HG03575 (cell line): ENCODE measurements at regions not wholly inside any gene's neighbourhood (a gene's known extent, or its start where the extent isn't known, plus 50 kb on each side); places are given as distances from the start of the nearest gene placed in this dataset.

Source experiments
- ATAC-seq: cut with Tn5 transposase; IDR thresholded peaks from one replicate; pipeline ENCODE4 v1.9.1; 2021; ENCODE audit not compliant: unreplicated experiment, insufficient number of reproducible peaks, low FRiP score; ENCODE audit errors: extremely low read depth

DNA sequence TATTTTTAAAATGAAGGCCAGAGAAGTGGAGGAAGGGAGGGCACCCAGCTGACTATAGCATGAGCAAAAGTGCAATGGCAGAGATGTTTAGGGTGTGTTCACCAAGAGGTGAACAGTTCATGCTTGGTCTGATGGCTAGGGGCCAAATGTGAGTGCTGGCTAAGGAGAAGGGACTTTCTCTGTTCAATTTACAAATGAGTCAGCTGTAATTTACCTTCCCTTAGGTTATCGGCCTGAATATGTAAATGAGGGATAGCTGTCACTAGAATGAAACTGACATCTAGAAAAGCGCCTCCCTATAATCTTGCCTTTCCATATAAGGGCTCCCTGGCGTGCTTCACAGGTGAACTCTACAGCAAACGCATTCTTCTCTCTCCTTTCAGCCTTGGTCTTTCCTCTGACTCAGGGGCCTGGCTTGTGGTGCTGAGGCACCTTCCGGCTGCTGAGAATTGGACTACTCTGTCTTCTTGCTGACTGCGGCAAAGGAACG lies 114.7 kb upstream of the BACH2 start:
- ATAC-seq: peak; percentile 91

DNA sequence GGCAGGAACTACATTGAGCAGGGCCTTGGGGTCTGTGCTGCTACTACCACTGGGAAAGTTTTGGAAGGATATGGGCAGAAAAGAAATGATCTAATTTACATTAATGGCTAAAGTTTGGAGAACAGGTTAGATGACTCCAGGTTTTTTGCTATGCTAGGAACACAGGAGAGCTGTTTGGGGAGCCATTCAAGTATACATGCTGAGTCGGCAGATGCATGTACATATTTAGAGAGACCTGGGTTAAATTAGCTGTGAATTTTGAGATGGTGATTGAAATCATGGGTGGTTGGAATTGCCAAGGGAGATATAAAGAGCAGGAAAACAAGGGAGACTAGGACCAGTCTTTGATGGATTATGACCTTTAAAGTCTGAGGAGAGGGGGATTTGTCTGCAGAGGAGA lies 113.1 kb upstream of the BACH2 start:
- ATAC-seq: no peak

DNA sequence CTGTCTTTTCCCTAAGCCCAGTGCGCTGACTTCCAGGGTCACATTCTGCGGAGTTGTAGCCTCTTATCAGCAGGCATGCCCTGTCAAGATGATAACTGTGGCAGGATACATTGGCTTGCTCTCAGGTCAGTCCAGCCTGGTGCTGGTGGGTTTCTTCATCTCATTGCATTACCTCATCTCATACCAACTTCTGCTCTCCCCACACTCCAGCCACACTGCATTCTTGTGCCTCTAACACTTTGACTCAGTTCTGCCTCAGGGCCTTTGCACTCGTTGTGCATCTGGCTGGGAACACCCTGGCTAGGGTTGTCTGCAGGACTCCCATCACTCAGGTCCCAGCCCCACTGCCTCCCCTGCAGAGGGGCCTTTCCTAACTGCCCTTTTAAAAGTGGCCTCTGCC lies 110.3 kb upstream of the BACH2 start:
- ATAC-seq: no peak

DNA sequence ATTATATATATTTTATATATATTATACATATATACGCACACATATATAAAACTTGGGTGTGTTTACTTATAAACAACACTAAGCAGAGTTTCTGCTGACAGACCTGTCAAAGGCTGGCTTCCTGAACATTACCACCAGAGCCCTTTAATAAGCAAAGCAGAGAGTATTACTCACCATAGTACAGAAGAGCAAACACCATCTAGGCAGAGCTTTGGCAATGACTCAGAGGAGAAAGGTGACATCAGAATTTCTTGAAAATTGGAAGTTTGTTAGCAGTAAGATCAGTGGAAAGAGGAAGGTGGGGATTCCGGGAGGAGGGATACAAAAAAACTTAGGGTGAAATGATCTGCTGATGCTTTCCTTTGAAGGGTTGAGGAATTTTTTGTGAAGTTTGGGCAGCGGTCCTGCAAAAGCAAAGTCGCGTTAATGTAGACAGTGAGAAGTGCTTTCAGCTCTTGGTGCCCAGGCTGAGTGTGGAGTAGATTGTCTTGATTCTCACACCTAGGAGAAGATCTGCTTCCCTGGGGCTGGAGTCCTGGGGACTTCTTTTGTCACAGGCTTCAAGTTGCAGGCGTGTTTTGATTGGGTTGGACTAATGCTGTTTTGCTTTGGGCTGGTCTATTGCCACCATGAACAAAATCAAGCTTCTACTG lies 109.6 kb upstream of the BACH2 start:
- ATAC-seq: no peak

DNA sequence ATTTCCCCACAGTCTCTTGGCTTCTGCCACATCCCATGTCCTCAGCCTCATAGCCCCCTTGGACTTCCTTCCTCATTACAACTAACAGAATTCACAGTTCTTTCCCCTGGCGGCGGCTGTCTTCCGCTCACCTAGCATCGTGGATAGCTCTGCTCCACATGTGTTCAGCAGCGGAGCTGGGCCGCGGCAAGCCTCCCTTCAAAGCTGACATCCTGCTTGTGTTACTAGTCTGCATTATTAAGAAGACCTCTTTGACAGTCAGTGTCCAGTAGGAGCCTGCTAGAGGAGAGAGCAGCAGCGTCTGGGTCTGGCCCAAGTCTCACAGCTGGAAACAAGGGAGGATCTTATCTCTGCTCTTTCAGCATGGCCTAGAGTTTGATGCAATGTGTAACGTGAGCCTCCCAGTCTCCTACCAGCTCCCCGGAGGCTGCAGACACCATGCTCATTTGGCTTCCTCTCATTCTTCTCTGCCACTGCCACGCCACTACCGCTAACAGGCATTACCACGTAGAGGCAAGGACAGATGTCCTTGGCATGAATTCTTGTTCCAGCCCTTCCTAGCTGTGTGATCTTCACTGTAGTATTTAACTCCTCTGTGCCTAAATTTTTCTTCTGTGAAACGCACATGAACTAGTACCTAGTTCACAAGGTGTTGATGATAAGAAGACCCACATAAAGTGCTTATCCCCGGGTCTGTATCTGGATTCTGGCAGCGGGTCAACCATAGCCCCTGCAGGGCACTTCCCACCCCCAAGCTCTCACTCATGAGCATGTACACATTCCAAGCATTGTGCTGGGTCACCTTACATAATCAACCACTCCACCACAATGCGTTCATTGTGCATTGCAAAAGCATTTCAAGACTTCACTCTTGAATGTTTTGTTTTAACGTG lies 107.1 kb upstream of the BACH2 start:
- ATAC-seq: no peak

DNA sequence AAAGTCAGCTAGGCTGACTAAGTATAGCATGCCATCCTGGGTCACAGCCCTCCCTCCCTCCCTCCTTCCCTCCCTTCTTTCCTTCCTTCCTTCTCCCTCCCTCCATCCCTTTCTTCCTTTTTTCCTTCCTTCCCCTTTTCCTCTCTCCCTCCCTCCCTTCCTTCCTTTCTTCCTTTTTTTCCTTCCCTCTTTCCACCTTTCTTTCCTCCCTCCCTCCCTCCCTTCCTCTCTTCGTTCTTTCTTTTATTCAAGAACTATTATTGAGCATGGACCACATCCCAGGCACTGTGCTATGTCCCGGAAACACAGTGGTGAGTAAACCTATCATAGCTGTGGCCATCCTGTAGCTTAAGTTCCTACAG lies 106.2 kb upstream of the BACH2 start:
- no peak for ATAC-seq

DNA sequence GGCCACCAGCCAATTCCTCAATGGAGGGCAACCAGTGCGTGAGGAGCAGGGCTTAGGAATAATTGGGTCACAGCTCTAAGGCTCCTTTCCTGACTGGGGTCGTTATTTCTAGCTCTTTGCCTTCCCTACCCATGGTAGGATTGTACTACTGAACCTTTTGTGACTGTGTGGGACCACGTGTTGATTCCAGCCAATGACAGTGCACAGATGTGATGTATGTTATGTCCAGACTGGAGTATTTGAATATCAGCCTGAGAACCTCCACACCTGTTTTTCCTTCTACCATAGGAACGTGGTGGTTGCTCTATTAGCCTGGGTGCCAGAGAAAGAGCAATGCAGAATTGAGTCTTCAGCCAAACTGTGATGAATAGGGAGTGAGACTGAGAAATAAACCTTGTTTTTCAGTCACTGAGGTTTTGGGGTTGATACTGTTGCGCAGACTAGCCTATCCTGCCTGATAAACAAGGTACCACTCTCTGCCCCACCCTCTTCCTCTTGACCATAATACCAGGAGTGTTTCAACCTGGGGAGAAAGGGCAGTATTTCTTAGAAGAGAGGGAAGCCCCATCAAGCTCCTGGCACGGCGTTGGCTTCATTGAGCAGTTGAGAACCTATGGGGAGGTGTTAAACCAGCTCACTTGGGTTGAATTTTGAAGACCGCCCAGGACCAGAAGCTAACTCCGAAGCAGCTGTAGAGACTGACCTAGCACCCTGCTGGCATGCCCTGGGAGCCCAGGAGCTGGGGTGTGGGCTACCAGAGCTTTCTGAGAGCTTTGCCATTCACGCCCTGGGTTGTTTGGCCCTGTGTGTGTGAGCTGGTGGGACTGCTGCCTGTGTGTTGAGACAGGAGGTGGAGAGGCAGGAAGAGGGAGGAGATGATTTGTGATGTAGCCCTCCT lies 105.5 kb upstream of the BACH2 start:
- ATAC-seq: no peak

DNA sequence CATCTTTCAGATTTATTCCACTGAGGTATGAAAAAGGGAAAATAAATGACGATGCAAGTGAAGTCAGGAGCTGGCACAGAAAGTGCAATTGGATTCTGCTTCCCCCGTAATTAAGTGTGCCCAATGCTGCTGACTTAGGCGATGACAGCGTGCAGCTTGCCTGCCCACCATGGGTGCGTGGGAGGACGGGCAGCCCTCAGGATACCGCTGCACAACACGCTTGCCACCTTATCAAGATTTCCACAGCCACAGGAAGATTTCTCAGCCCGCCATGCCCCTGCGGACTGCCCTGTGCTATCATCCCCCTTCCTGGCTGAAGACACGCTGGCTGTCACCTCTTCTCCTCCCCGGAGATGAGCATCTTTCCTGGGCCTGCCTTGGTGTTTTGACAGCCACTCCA lies 103.3 kb upstream of the BACH2 start:
- ATAC-seq: no peak

DNA sequence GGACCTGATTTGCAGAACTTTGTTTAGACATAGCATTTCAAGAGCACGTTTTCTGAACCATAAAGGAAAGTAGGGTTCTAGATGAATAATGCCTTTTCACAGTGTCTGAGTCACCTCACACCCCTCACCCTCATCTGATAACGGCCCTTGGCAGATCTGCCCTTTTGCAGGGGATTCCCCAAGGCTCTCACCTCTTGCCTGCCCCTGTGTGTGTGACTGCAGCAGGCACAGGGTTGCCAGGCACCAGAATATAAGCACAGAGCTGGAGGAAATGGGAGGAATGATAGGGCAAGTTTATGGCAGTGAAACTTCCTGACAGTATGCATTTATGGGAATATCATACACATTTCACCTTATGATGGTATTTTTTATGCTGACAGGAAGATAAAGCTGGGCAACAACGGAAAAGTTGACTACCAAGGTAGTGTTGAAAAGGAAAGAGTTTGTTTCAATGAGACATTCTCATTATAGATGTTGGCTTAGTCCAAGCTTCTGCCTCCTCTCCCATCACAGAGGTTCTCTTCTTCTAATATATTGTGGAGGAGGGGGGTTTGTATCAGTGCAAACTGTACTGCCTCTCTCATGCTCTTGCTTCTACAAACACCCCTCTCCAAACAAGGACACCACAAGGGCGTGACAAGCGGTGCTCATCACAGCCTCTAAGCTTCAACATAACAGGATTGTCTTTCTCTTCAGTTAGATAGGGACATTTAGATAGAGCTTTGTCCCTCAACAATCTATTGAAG lies 101.5 kb upstream of the BACH2 start:
- no peak for ATAC-seq

DNA sequence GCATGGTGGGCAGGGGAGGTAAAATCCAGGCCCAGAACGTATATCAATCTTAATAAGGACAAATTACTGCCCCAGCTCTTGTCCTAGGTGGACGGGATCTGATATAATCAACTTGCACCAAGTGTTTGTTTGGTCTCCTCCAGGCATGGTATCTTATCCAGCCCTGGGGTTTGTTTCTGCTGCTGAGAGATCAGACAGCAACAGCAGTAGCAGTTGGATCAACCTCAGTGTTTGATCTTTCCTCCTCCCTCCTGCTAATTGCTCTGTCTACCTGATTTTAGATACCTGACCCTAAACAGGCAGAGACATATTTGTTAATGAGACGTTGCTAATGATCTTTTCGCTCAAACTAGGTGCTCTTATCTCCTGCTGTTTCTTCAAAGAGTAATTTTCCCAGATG lies 100.4 kb upstream of the BACH2 start:
- no peak for ATAC-seq

DNA sequence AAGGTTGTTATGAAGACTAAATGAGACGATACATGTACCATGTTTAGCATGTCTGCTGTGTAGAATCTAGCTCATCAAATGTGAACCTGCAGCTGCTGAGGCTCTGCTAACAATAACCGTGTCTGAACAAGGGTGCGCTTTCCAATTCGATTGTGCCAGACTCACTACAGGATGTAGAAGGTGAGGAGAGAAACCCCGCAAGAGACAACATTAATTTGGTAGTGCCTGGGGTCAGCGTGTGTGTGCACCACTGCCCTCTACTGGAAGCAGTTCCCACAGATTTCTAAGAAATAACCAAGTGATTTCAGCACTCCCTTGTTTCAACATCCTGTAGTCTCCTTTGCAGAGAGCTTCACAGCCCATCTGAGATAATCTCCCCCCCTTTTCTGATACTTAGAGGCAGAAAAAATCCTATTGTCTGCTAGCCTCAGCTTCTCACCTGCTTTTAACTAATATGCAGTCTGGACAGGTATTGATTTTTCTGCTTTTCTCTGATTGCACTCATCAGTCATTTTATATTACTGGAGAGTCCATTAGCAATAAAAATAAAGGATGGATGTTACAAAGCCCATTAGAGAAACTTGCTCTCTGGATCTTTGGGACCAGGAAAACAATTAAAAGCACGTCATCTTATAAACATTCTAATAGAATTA lies 96.7 kb upstream of the BACH2 start:
- no peak for ATAC-seq

DNA sequence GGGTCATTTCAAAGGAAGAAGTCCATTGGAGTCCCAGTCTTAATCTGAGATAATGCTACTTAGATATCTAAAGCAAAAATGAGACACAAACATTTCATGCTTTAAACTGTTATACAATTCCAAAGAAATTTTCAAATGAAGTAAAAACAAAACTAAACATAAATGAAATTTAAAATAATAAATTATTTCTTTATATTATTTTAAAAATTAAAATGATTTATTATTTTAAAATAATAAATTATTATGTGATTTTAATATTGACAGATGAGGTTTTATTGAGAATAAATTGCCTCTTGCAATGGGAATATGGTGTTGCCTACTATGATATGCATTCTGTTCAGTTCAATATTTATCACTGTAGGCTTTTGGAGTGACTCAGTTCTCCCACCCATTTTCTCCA lies 93.7 kb upstream of the BACH2 start:
- no peak for ATAC-seq

DNA sequence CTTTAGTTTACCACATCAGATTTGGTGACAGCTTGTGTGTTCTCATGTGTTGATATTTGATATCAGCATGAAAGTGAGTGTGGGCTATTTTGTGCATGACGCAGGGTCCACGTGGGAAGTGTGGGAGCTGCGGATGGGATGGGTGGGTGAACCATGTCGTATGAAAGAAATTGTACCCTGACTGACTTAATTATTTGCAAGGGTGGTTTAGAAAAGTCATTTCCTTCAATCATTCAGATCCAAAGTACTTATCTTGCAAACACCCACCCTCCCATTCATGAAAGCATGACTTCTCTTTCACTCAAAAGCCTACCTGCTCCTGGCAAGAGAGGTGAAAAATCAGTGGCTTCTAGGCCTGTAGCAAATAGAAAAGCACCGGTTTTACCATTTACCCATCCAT lies 91.8 kb upstream of the BACH2 start:
- no peak for ATAC-seq

DNA sequence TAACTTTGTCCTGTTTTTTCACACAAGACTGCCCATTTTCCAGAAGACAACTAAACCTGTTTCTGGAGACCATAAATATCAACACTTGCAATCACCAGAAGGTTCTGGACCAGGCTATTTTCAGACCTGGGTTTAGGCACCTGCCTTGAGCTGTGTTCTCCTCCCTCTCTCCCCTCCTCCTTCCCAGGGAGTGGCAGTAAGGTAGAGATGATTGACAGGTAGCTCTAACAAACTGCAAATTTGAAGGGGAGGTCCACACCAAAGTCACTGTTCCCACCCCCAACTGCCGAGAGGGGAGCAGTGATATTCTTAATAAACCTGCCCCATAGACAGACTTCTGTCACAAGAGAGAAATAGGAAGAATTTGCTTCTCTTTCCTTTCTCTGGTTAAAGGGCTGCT lies 91.2 kb upstream of the BACH2 start:
- ATAC-seq: no peak

DNA sequence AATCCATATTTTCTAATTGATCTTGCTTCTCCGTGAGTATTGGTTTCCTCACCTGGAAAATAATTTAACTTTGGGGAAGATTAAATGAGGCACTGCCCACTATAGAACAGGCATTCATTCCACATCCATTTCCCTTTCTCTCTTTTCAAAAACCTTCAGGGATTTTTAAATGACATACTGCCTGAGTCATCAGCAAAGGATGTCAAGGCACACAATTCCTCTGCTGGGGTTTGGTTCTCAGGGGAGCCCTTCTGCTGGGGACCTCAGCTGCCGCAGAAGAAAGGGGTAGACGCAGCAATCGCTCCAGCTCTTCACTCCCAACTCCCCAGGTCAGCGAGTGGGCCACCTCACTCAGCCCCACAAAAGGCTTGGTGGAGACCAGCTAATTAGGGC lies 90.7 kb upstream of the BACH2 start:
- no peak for ATAC-seq

DNA sequence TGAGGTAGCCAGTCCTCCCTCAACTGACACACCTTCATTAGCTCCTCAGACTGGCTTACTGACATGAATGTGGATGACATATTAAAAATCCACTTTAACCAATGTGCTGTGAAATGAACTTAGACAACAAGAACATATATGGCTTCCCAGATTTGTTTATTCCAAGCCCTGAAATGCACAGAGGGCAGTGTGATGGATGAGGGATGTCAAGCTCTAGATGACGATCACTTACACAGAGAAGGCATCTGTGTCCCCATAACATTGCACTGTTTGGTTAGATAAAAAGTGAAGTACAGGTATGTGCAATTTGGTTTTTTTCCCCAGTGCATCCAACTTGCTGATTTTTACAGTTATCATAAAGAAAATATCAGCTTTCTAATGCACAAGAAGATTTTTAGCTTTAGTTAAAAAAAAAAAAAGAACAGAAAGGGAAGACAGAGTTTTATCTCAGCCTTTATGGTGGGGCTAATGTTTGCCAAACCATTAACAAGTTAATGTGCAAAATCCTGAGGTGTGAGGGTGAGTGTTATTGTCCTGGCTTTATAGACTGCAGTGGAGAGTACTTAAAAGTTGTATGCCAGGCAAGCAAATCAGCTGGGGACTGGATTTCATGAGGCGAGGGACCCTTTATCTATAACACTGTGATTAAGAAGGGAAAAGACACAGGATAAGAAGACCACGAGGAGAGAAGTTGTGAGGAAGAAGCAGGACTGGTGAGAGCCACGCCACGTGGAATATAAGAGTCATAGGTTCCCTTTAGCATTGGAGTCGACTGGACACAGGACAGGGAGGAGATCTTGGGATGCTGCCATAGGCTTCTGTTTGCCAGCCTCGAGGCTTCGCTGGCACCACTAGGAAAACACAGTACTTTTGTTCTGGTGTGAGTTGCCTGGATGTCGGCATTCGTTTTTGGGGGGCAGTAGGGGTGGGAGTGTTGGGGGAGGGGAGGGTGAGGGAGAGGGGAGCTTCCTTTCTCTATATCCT lies 90.0 kb upstream of the BACH2 start:
- no peak for ATAC-seq

DNA sequence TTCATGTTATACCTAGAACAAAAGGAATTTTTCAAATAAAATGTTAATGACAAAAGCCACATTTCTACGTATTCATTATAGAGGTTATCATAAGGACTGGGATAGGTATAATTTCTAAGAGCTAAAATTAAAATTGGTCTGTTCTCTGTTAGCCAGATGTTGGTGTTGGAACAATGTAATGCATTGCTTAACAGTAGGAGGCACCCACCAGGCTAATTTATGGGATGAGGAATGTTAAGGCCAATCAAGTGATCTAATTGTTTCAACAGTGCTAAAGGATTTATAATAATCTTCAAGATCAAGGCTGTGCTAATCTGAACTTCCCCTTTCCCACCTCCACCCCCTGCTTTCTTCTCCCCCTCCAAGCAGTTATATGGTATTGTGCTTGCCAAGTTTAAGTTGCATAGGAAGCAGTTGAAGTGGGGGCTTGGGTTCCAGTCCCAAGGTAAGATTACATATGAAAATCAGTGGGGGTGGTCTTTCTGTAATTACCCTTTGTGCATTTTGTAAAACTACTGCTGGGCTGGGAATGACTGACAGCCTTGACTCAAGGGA lies 89.2 kb upstream of the BACH2 start:
- no peak for ATAC-seq
